Astrocyte (in vitro differentiated cells and primary cell): ENCODE measurements at regions not wholly inside any gene's neighbourhood (a gene's known extent, or its start where the extent isn't known, plus 50 kb on each side); places are given as distances from the start of the nearest gene placed in this dataset.

ENCODE experiments used
- DNase-seq: peaks from one replicate; pipeline ENCODE4 v3.0.0-alpha.2; 2010; ENCODE audit warnings: low read depth
- FAIRE-seq: peaks from 2 replicates; lab custom pipeline; 2011; peaks lifted over from hg19 to GRCh38; lab: Jason Lieb, UNC
- H2AFZ ChIP-seq: 2 replicates; pipeline ENCODE4 v1.6.0; 2012; ENCODE audit warnings: low read depth, low read length, inconsistent platforms
- H3K27ac ChIP-seq: 2 replicates; pipeline ENCODE4 v1.5.1; 2011; ENCODE audit warnings: low read depth, low read length, inconsistent platforms
- H3K27me3 ChIP-seq: 2 replicates; pipeline ENCODE4 v1.6.0; 2011; ENCODE audit warnings: low read length, inconsistent platforms; ENCODE audit not compliant: insufficient read depth
- H3K36me3 ChIP-seq: 2 replicates; pipeline ENCODE4 v1.5.1; 2011; ENCODE audit warnings: low read length, inconsistent platforms; ENCODE audit not compliant: insufficient read depth
- H3K4me1 ChIP-seq: 2 replicates; pipeline ENCODE4 v1.5.1; 2011; ENCODE audit warnings: low read length, inconsistent platforms; ENCODE audit not compliant: insufficient read depth
- H3K4me2 ChIP-seq: 2 replicates; pipeline ENCODE4 v1.6.0; 2012; ENCODE audit warnings: low read length, inconsistent platforms
- H3K4me3 ChIP-seq: 2 replicates; pipeline ENCODE4 v1.5.1; 2011; ENCODE audit warnings: low read depth, mild to moderate bottlenecking, low read length, inconsistent platforms; ENCODE audit not compliant: insufficient read depth
- H3K79me2 ChIP-seq: 2 replicates; pipeline ENCODE4 v1.6.0; 2012; ENCODE audit warnings: mild to moderate bottlenecking, low read length, inconsistent platforms; ENCODE audit not compliant: insufficient read depth
- H3K9ac ChIP-seq: 2 replicates; pipeline ENCODE4 v1.6.0; 2012; ENCODE audit warnings: mild to moderate bottlenecking, low read length, inconsistent platforms
- H3K9me3 ChIP-seq: 2 replicates; pipeline ENCODE4 v1.5.1; 2012; ENCODE audit warnings: low read depth, mild to moderate bottlenecking, low read length, inconsistent platforms; ENCODE audit not compliant: insufficient read depth
- H4K20me1 ChIP-seq: 2 replicates; pipeline ENCODE4 v1.6.0; 2012; ENCODE audit warnings: low read length, inconsistent platforms; ENCODE audit not compliant: insufficient read depth
- H3K27ac Mint-ChIP-seq: one replicate; pipeline ENCODE4 v1.8.0; 2021; ENCODE audit warnings: mild to moderate bottlenecking, mixed read lengths; ENCODE audit not compliant: unreplicated experiment
- H3K27me3 Mint-ChIP-seq: one replicate; pipeline ENCODE4 v1.8.0; 2021; ENCODE audit warnings: low read depth, mixed read lengths; ENCODE audit not compliant: unreplicated experiment
- H3K36me3 Mint-ChIP-seq: one replicate; pipeline ENCODE4 v1.8.0; 2021; ENCODE audit warnings: low read depth, mixed read lengths; ENCODE audit not compliant: unreplicated experiment
- H3K4me1 Mint-ChIP-seq: one replicate; pipeline ENCODE4 v1.8.0; 2021; ENCODE audit warnings: low read depth, mixed read lengths; ENCODE audit not compliant: unreplicated experiment
- H3K4me3 Mint-ChIP-seq: one replicate; pipeline ENCODE4 v1.8.0; 2021; ENCODE audit warnings: mild to moderate bottlenecking, moderate library complexity, mixed read lengths; ENCODE audit not compliant: unreplicated experiment
- H3K9me3 Mint-ChIP-seq: one replicate; pipeline ENCODE4 v1.8.0; 2021; ENCODE audit warnings: mild to moderate bottlenecking, mixed read lengths; ENCODE audit not compliant: unreplicated experiment
- CTCF ChIP-seq: IDR thresholded peaks from 2 replicates; pipeline ENCODE4 v1.5.1; 2011; ENCODE audit warnings: low read depth, mild to moderate bottlenecking, inconsistent platforms, low read length, moderate library complexity; ENCODE audit not compliant: insufficient read depth
- EZH2 ChIP-seq: IDR thresholded peaks from 2 replicates; pipeline ENCODE4 v1.6.1; 2012; ENCODE audit warnings: mild to moderate bottlenecking, low read length, inconsistent platforms; ENCODE audit not compliant: insufficient read depth

GRCh38 chr9:89978185-89978584 is 373.4 kb downstream of the GADD45G start:
- no peaks in the 10 kb centered on the region for H3K4me1 Mint-ChIP-seq
- Histone ChIP-seq H3K27ac (no peak overlapping the region), H3K9ac (no peak overlapping the region), H3K4me1 (no peaks in the 10 kb centered on the region), H3K4me3 (no peak overlapping the region), H3K4me2 (no peak overlapping the region), H3K27me3 (peaks cover 3% of the 10 kb centered on the region), H3K36me3 (no peaks in the 10 kb centered on the region), H4K20me1 (no peaks in the 10 kb centered on the region), H3K79me2 (no peaks in the 10 kb centered on the region), H2AFZ (no peak overlapping the region), H3K9me3 (no peaks in the 10 kb centered on the region)
- H3K4me3 Mint-ChIP-seq = no peak overlapping the region
- DNase-seq = no peak
- TF ChIP-seq CTCF = peak; percentile 13
- TF ChIP-seq EZH2 = no peak
- peaks cover 32% of the 10 kb centered on the region for H3K27me3 Mint-ChIP-seq
- H3K9me3 Mint-ChIP-seq = peaks cover 14% of the 10 kb centered on the region
- H3K36me3 Mint-ChIP-seq = no peaks in the 10 kb centered on the region
- no peak overlapping the region for H3K27ac Mint-ChIP-seq
- no peak for FAIRE-seq

DNA sequence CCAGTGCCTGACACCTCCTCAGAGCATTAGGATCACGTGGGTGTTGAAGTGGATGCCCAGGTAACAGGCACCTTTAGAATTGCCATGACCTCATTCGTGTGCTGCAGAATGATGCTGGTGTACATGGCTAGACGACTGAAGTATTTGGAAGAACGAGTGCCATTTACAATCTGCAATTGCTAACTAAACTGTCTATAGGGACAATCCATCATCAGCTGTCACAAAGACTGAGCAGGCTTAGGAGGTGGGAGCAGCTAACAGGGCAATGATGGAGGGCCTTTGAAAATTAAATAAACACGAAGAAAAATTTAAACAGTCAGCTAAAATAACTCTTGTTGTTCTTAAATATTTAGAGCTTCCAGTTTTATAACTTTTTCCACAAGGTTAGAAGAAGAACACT is 375.8 kb downstream of the GADD45G start:
- TF ChIP-seq EZH2 = no peak
- TF ChIP-seq CTCF = no peak
- Mint-ChIP-seq H3K9me3 (peaks cover 16% of the 10 kb centered on the region), H3K27me3 (peaks cover 28% of the 10 kb centered on the region), H3K4me1 (peaks cover 21% of the 10 kb centered on the region), H3K36me3 (no peaks in the 10 kb centered on the region), H3K4me3 (no peak overlapping the region), H3K27ac (no peak overlapping the region)
- Histone ChIP-seq H3K9me3 (no peaks in the 10 kb centered on the region), H3K4me2 (no peak overlapping the region), H4K20me1 (no peaks in the 10 kb centered on the region), H3K27me3 (peaks cover 3% of the 10 kb centered on the region), H3K4me3 (no peak overlapping the region), H3K4me1 (no peaks in the 10 kb centered on the region), H3K27ac (no peak overlapping the region), H2AFZ (no peak overlapping the region), H3K36me3 (no peaks in the 10 kb centered on the region), H3K9ac (no peak overlapping the region), H3K79me2 (no peaks in the 10 kb centered on the region)
- no peak for DNase-seq
- FAIRE-seq = no peak

- H3K27ac ChIP-seq = no peak overlapping the region
- FAIRE-seq = no peak
- H3K27me3 ChIP-seq = peaks cover 3% of the 10 kb centered on the region
- H3K9me3 ChIP-seq = no peaks in the 10 kb centered on the region
- no peaks in the 10 kb centered on the region for H3K4me1 ChIP-seq
- H3K4me3 ChIP-seq = no peak overlapping the region
- H3K9ac ChIP-seq = no peak overlapping the region
- no peak overlapping the region for H2AFZ ChIP-seq
- Mint-ChIP-seq H3K27ac (no peak overlapping the region), H3K4me3 (no peak overlapping the region), H3K36me3 (no peaks in the 10 kb centered on the region), H3K4me1 (peaks cover 23% of the 10 kb centered on the region), H3K27me3 (peaks cover 28% of the 10 kb centered on the region), H3K9me3 (peaks cover 16% of the 10 kb centered on the region)
- H3K36me3 ChIP-seq = no peaks in the 10 kb centered on the region
- DNase-seq = no peak
- TF ChIP-seq CTCF (no peak), EZH2 (no peak)
- no peaks in the 10 kb centered on the region for H4K20me1 ChIP-seq
- H3K4me2 ChIP-seq = no peak overlapping the region
- H3K79me2 ChIP-seq = no peaks in the 10 kb centered on the region
Observed at GRCh38 chr9:89982016-89982415, 377.2 kb downstream of the GADD45G start.
